ENCODE measurements at regions not wholly inside any gene's neighbourhood (a gene's known extent, or its start where the extent isn't known, plus 50 kb on each side); places are given as distances from the start of the nearest gene placed in this dataset.

DNA sequence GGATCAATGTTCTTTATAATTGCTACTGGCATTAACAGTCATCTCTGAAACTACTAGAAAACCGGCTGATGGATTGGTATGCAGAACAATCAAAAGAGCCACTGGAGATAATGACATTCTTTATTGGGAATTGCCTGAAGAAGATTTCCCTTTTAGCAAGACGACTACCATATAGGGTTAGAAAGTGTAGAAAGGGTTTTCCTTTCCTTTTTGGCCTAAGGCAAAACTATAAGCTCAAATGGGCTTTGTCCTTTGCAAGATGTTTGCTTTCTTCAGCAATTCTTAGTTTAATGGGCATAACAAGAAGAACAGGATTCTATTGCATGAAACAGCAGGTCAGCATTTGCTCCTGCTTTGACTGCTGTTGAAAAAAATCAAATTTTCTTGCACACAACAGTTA lies 214.2 kb upstream of the PCDH10 start:
- TF ChIP-seq, protein P1, sequence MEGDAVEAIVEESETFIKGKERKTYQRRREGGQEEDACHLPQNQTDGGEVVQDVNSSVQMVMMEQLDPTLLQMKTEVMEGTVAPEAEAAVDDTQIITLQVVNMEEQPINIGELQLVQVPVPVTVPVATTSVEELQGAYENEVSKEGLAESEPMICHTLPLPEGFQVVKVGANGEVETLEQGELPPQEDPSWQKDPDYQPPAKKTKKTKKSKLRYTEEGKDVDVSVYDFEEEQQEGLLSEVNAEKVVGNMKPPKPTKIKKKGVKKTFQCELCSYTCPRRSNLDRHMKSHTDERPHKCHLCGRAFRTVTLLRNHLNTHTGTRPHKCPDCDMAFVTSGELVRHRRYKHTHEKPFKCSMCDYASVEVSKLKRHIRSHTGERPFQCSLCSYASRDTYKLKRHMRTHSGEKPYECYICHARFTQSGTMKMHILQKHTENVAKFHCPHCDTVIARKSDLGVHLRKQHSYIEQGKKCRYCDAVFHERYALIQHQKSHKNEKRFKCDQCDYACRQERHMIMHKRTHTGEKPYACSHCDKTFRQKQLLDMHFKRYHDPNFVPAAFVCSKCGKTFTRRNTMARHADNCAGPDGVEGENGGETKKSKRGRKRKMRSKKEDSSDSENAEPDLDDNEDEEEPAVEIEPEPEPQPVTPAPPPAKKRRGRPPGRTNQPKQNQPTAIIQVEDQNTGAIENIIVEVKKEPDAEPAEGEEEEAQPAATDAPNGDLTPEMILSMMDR (IDR thresholded peaks at IDR 0.05; ENCODE audit: insufficient read depth, low read depth, low read length, missing control alignments) = no peak
- peak; percentile 21 for DNase-seq (ENCODE audit: low read depth)
- no peak overlapping the region for H3K4me3 ChIP-seq (ENCODE audit: low read length)

DNA sequence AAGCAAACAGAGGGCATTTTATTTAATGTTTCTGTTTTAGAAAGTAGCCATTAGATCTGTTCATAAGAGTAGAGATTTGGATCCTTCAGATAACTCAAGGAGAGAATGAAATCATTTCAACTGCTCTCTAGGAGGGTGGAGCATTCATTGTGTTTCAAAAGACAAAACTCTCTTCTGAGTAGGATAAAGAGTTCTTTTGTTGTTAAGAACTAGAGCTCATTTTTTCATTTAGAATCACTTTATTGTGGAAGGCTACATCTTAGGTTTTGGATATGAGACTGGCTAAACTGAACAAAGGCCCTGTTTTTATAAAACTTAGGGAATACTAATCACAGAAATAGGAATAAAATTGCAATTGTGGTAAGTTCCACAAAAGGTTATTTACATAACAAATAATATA lies 193.9 kb upstream of the PCDH10 start:
- no peak for DNase-seq (ENCODE audit: low read depth)
- TF ChIP-seq, protein P1 (IDR thresholded peaks at IDR 0.05; ENCODE audit: insufficient read depth, low read depth, low read length, missing control alignments) = no peak
- no peak overlapping the region for H3K4me3 ChIP-seq (ENCODE audit: low read length)

DNA sequence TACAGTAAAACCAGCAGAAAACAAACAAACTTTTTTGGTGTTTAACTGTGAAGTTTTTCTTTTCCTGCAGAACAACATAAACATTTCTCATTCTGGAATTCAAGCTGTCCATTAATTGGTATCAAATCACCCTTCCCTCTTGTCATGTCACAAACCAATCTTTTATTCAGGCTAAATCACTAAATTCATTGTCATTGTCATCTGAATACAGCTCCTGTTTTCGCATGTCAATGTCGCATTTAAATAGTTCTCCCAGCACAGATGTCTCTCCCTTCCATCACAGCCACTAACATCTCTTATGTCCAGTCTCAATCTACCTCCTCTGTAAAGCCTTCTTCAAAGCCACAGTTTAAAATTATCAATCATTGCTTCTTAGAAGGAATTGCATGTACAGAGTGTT lies 192.1 kb upstream of the PCDH10 start:
- no peak overlapping the region for H3K4me3 ChIP-seq (ENCODE audit: low read length)
- no peak for DNase-seq (ENCODE audit: low read depth)
- TF ChIP-seq, protein P1 (IDR thresholded peaks at IDR 0.05; ENCODE audit: insufficient read depth, low read depth, low read length, missing control alignments) = no peak

DNA sequence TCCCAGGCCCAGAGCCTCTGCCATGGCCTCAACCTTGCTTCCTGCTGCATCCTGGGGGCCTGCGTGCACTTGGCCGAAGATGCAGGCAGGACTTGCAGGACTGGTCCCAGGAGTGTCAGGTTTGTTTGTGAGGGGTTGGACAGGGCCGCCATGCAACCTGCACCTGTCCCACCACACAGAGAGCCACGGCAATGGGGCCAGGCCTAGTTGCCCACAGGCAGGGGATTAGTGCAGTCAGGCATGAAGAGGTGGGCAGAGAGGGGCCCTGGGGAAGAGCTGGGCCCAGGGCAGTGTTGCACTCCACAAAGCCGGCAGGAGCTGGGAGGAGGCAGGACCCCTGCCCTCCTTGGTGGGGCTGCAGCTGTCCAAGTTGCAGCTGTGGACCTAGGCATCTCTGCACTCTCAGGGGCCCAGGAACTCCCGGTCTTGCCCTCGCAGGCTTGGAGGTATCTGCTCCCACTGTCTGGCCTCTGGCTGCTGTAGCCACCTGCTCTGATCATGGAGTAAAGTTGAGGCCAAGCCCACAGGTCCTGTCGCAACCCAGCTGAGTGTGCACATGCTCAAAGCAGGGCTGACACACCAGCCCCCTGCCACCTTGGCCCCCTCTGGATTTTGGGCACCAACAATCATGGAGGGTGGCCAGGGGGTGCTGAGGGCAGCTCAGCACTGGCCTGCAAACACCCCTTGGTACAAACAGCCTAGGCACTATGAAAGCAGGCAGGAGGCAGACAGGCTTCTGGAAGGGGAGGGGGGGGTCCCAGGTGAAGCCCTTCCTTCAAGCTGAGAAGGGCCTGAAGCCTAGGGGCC lies 190.4 kb upstream of the PCDH10 start:
- DNase-seq (ENCODE audit: low read depth) = no peak
- TF ChIP-seq, protein P1 (IDR thresholded peaks at IDR 0.05; ENCODE audit: insufficient read depth, low read depth, low read length, missing control alignments) = no peak
- H3K4me3 ChIP-seq (ENCODE audit: low read length) = no peak overlapping the region

DNA sequence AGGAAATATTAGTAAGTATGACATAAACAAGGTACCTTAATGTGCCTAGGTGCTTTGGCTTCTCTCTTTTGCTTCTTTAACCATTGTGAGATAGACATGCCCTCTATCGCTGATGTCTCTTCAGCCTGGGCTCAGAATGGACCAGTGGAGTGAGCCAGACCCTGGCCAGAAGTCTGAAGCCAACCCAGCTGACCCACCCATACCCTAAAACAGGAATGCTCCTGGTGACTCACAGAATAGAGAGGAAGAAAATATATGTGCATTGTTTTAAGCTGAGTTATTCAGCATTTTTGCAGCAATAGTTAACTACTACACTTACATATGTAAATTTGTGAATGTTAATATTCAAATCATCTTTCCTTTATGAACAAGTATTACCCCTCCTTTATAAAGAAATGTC lies 167.5 kb upstream of the PCDH10 start:
- DNase-seq (ENCODE audit: low read depth) = no peak
- H3K4me3 ChIP-seq (ENCODE audit: low read length) = no peak overlapping the region
- TF ChIP-seq, protein P1 (IDR thresholded peaks at IDR 0.05; ENCODE audit: insufficient read depth, low read depth, low read length, missing control alignments) = no peak

DNA sequence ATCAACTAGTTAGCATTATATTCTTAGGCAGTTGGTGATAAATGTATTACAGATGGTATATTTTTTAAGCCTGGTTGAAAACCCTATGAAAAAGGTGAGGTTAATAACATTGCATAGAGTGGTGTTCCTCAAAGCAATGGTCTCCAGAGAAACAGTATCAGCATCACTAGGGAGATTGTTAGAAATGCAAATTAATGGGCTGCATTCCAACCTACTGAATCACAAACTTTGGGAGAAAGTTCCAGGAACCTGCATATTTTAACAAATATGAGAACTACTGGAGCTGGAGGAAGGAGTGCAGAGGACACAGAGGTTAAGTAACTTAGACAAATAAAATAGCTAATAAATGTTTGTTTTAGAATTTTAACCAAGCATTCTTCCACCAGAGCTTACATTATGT lies 166.9 kb upstream of the PCDH10 start:
- TF ChIP-seq, protein P1 (IDR thresholded peaks at IDR 0.05; ENCODE audit: insufficient read depth, low read depth, low read length, missing control alignments) = no peak
- H3K4me3 ChIP-seq (ENCODE audit: low read length) = no peak overlapping the region
- DNase-seq (ENCODE audit: low read depth) = no peak

DNA sequence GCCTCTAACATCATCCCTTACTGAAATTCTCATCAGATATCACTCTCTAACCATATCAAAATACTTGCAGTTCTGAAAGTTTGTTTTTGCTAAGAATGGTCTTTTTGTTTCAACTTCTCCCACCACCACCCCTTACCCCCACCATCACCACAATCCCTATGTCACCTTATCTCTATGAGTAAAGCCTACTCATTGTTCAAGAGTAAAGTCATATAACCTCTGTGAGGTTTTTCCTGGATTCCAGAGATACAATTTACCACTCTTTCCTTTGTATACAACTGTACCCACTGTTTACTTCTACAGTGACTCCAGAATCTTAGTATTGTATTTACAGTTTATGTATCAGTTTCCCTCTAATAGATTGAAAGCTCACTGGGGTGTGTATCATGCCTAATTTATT lies 158.0 kb upstream of the PCDH10 start:
- no peak overlapping the region for H3K4me3 ChIP-seq (ENCODE audit: low read length)
- TF ChIP-seq, protein P1 (IDR thresholded peaks at IDR 0.05; ENCODE audit: insufficient read depth, low read depth, low read length, missing control alignments) = no peak
- no peak for DNase-seq (ENCODE audit: low read depth)
